ENCODE measurements at regions not wholly inside any gene's neighbourhood (a gene's known extent, or its start where the extent isn't known, plus 50 kb on each side); places are given as distances from the start of the nearest gene placed in this dataset.

DNA sequence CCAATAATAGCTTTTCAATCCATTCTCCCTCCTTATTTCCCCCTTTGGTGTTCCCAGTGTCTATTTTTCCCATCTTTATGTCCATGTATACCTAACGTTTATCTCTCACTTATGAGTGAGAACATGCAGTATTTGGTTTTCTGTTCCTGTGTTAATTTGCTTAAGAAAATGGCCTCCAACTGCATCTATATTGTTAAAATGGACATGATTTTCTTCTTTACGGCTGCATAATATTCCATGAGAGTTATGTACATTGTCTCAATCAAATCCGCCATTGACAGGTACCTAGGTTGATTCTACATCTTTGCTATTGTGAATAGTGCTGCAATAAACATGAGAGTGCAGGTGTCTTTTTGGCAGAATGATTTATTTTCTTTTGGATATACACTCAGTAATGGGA is 126.7 kb downstream of the CTH start:
- TF ChIP-seq YY1 (IDR thresholded peaks at IDR 0.05; ENCODE audit: low read depth) (no peak), NFIC (IDR thresholded peaks at IDR 0.05) (no peak), TAF1 (IDR thresholded peaks at IDR 0.05; ENCODE audit: low read depth) (no peak), RAD21 (IDR thresholded peaks at IDR 0.05; ENCODE audit: low read depth) (no peak), EP300 (IDR thresholded peaks at IDR 0.05; ENCODE audit: borderline replicate concordance) (no peak), FOXM1 (IDR thresholded peaks at IDR 0.05; ENCODE audit: borderline replicate concordance, low read depth) (no peak)
- TF ChIP-seq, protein P1, sequence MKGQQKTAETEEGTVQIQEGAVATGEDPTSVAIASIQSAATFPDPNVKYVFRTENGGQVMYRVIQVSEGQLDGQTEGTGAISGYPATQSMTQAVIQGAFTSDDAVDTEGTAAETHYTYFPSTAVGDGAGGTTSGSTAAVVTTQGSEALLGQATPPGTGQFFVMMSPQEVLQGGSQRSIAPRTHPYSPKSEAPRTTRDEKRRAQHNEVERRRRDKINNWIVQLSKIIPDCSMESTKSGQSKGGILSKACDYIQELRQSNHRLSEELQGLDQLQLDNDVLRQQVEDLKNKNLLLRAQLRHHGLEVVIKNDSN (IDR thresholded peaks at IDR 0.05) = no peak
- TF ChIP-seq, protein P2, sequence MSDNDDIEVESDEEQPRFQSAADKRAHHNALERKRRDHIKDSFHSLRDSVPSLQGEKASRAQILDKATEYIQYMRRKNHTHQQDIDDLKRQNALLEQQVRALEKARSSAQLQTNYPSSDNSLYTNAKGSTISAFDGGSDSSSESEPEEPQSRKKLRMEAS (IDR thresholded peaks at IDR 0.05) = no peak
- TF ChIP-seq, protein P3, sequence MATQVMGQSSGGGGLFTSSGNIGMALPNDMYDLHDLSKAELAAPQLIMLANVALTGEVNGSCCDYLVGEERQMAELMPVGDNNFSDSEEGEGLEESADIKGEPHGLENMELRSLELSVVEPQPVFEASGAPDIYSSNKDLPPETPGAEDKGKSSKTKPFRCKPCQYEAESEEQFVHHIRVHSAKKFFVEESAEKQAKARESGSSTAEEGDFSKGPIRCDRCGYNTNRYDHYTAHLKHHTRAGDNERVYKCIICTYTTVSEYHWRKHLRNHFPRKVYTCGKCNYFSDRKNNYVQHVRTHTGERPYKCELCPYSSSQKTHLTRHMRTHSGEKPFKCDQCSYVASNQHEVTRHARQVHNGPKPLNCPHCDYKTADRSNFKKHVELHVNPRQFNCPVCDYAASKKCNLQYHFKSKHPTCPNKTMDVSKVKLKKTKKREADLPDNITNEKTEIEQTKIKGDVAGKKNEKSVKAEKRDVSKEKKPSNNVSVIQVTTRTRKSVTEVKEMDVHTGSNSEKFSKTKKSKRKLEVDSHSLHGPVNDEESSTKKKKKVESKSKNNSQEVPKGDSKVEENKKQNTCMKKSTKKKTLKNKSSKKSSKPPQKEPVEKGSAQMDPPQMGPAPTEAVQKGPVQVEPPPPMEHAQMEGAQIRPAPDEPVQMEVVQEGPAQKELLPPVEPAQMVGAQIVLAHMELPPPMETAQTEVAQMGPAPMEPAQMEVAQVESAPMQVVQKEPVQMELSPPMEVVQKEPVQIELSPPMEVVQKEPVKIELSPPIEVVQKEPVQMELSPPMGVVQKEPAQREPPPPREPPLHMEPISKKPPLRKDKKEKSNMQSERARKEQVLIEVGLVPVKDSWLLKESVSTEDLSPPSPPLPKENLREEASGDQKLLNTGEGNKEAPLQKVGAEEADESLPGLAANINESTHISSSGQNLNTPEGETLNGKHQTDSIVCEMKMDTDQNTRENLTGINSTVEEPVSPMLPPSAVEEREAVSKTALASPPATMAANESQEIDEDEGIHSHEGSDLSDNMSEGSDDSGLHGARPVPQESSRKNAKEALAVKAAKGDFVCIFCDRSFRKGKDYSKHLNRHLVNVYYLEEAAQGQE (IDR thresholded peaks at IDR 0.05; ENCODE audit: low read depth) = no peak
